ENCODE measurements at regions not wholly inside any gene's neighbourhood (a gene's known extent, or its start where the extent isn't known, plus 50 kb on each side); places are given as distances from the start of the nearest gene placed in this dataset.

GRCh38 chr22:49134076-49134475 lies 693.6 kb downstream of the BRD1 start:
- no peak for TF ChIP-seq CTCF (conservative IDR thresholded peaks at IDR 0.05)
- H3K27ac ChIP-seq = no peak overlapping the region

- no peak overlapping the region for H3K27ac ChIP-seq
- TF ChIP-seq CTCF (conservative IDR thresholded peaks at IDR 0.05) = no peak
Measured at GRCh38 chr22:49133541-49133940, 694.1 kb downstream of the BRD1 start.

GRCh38 chr22:49132009-49132408 lies 695.7 kb downstream of the BRD1 start:
- no peak for TF ChIP-seq CTCF (conservative IDR thresholded peaks at IDR 0.05)
- H3K27ac ChIP-seq = no peak overlapping the region

GRCh38 chr22:49129736-49130135 lies 697.9 kb downstream of the BRD1 start:
- no peak overlapping the region for H3K27ac ChIP-seq
- TF ChIP-seq CTCF (conservative IDR thresholded peaks at IDR 0.05) = no peak

GRCh38 chr22:49128874-49129273 lies 698.8 kb downstream of the BRD1 start:
- H3K27ac ChIP-seq = no peak overlapping the region
- no peak for TF ChIP-seq CTCF (conservative IDR thresholded peaks at IDR 0.05)

GRCh38 chr22:49124608-49125007 lies 703.1 kb downstream of the BRD1 start:
- no peak overlapping the region for H3K27ac ChIP-seq
- no peak for TF ChIP-seq CTCF (conservative IDR thresholded peaks at IDR 0.05)

- no peak for TF ChIP-seq CTCF (conservative IDR thresholded peaks at IDR 0.05)
- no peak overlapping the region for H3K27ac ChIP-seq
Measured at GRCh38 chr22:49123621-49124192, 704.0 kb downstream of the BRD1 start.

Measured in VCaP (cell line).